ENCODE measurements at regions not wholly inside any gene's neighbourhood (a gene's known extent, or its start where the extent isn't known, plus 50 kb on each side); places are given as distances from the start of the nearest gene placed in this dataset.

GRCh38 chr6:119844387-119844786 is 494.8 kb upstream of the MAN1A1 start:
- no CpG with 5 or more reads among the region's 2 CpGs for WGBS (ENCODE audit: extremely low coverage, insufficient coverage, low lambda C conversion rate)
- Histone ChIP-seq H4K8ac (ENCODE audit: low read depth, low read length) (no peak overlapping the region), H3K27me3 (ENCODE audit: insufficient read depth, low read length, poor library complexity) (no peaks in the 10 kb centered on the region), H4K5ac (ENCODE audit: low read length) (no peak overlapping the region), H3K4me1 (ENCODE audit: control insufficient read depth, low read depth, low read length) (no peaks in the 10 kb centered on the region), H3K4ac (ENCODE audit: low read depth, low read length) (no peak overlapping the region), H3K79me2 (ENCODE audit: control insufficient read depth, insufficient read depth, low read length) (no peaks in the 10 kb centered on the region), H3K56ac (ENCODE audit: low read length) (no peak overlapping the region), H2AK5ac (ENCODE audit: low read length) (no peak overlapping the region), H3K18ac (ENCODE audit: low read length) (no peak overlapping the region), H3K4me3 (ENCODE audit: low read length) (no peak overlapping the region), H3K36me3 (ENCODE audit: control insufficient read depth, insufficient read depth, low read length) (no peaks in the 10 kb centered on the region), H3K9ac (ENCODE audit: low read length) (no peak overlapping the region), H3K23ac (ENCODE audit: low read length) (no peak overlapping the region), H3K27ac (ENCODE audit: low read depth, low read length) (no peak overlapping the region), H3K4me2 (ENCODE audit: low read length) (no peak overlapping the region), H3K79me1 (ENCODE audit: low read length) (no peaks in the 10 kb centered on the region), H2BK120ac (ENCODE audit: low read depth, low read length) (no peak overlapping the region), H2BK5ac (ENCODE audit: low read length) (no peak overlapping the region), H2BK15ac (replicated peaks; ENCODE audit: low read depth) (no peak overlapping the region)
- no peak for DNase-seq

- Histone ChIP-seq H3K4ac (ENCODE audit: low read depth, low read length) (no peak overlapping the region), H2BK15ac (replicated peaks; ENCODE audit: low read depth) (no peak overlapping the region), H3K79me2 (ENCODE audit: control insufficient read depth, insufficient read depth, low read length) (no peaks in the 10 kb centered on the region), H2AK5ac (ENCODE audit: low read length) (no peak overlapping the region), H3K4me2 (ENCODE audit: low read length) (no peak overlapping the region), H4K8ac (ENCODE audit: low read depth, low read length) (no peak overlapping the region), H3K27me3 (ENCODE audit: insufficient read depth, low read length, poor library complexity) (no peaks in the 10 kb centered on the region), H3K4me1 (ENCODE audit: control insufficient read depth, low read depth, low read length) (no peaks in the 10 kb centered on the region), H3K9ac (ENCODE audit: low read length) (no peak overlapping the region), H2BK5ac (ENCODE audit: low read length) (no peak overlapping the region), H3K18ac (ENCODE audit: low read length) (no peak overlapping the region), H3K79me1 (ENCODE audit: low read length) (no peaks in the 10 kb centered on the region), H3K27ac (ENCODE audit: low read depth, low read length) (no peak overlapping the region), H3K56ac (ENCODE audit: low read length) (no peak overlapping the region), H4K5ac (ENCODE audit: low read length) (no peak overlapping the region), H2BK120ac (ENCODE audit: low read depth, low read length) (no peak overlapping the region), H3K36me3 (ENCODE audit: control insufficient read depth, insufficient read depth, low read length) (no peaks in the 10 kb centered on the region), H3K23ac (ENCODE audit: low read length) (no peak overlapping the region), H3K4me3 (ENCODE audit: low read length) (no peak overlapping the region)
- no peak for DNase-seq
- WGBS (ENCODE audit: extremely low coverage, insufficient coverage, low lambda C conversion rate) = no CpG with 5 or more reads among the region's 3 CpGs
Measured at GRCh38 chr6:119842191-119842590, 492.6 kb upstream of the MAN1A1 start.

- no peak for DNase-seq
- H2BK120ac ChIP-seq (ENCODE audit: low read depth, low read length) = no peak overlapping the region
- H3K79me1 ChIP-seq (ENCODE audit: low read length) = no peaks in the 10 kb centered on the region
- no peak overlapping the region for H2BK15ac ChIP-seq (replicated peaks; ENCODE audit: low read depth)
- no peak overlapping the region for H3K4ac ChIP-seq (ENCODE audit: low read depth, low read length)
- no peaks in the 10 kb centered on the region for H3K4me1 ChIP-seq (ENCODE audit: control insufficient read depth, low read depth, low read length)
- no CpG with 5 or more reads among the region's 2 CpGs for WGBS (ENCODE audit: extremely low coverage, insufficient coverage, low lambda C conversion rate)
- H4K5ac ChIP-seq (ENCODE audit: low read length) = no peak overlapping the region
- H2BK5ac ChIP-seq (ENCODE audit: low read length) = no peak overlapping the region
- no peak overlapping the region for H3K56ac ChIP-seq (ENCODE audit: low read length)
- H3K36me3 ChIP-seq (ENCODE audit: control insufficient read depth, insufficient read depth, low read length) = no peaks in the 10 kb centered on the region
- no peak overlapping the region for H3K4me3 ChIP-seq (ENCODE audit: low read length)
- no peak overlapping the region for H4K8ac ChIP-seq (ENCODE audit: low read depth, low read length)
- no peak overlapping the region for H2AK5ac ChIP-seq (ENCODE audit: low read length)
- H3K9ac ChIP-seq (ENCODE audit: low read length) = no peak overlapping the region
- H3K27ac ChIP-seq (ENCODE audit: low read depth, low read length) = no peak overlapping the region
- no peaks in the 10 kb centered on the region for H3K79me2 ChIP-seq (ENCODE audit: control insufficient read depth, insufficient read depth, low read length)
- H3K18ac ChIP-seq (ENCODE audit: low read length) = no peak overlapping the region
- H3K4me2 ChIP-seq (ENCODE audit: low read length) = no peak overlapping the region
- no peak overlapping the region for H3K23ac ChIP-seq (ENCODE audit: low read length)
- no peaks in the 10 kb centered on the region for H3K27me3 ChIP-seq (ENCODE audit: insufficient read depth, low read length, poor library complexity)
Measured at GRCh38 chr6:119838043-119838442, 488.5 kb upstream of the MAN1A1 start.

DNA sequence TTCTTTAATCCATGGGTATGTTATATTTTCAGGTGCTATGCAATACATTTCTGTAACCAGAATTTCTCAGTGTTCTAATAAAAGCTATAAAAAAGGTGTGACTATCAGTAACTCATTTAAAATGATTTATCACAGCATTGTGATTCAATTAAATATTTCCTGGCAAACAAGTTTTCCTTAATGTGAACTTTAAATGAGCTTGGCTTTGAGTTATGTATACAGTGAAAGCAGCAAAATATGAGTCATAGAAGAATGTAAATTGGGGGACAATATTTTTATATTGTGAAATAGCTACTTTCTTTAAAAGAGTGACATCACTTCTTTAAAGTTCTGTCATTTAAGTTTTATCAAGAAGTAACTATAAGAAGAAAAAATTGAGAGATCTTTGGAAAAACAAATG is 484.9 kb upstream of the MAN1A1 start:
- no peak overlapping the region for H3K18ac ChIP-seq (ENCODE audit: low read length)
- no peak for DNase-seq
- H3K27me3 ChIP-seq (ENCODE audit: insufficient read depth, low read length, poor library complexity) = no peaks in the 10 kb centered on the region
- no peak overlapping the region for H3K23ac ChIP-seq (ENCODE audit: low read length)
- H3K27ac ChIP-seq (ENCODE audit: low read depth, low read length) = no peak overlapping the region
- no peak overlapping the region for H2BK5ac ChIP-seq (ENCODE audit: low read length)
- no peak overlapping the region for H4K8ac ChIP-seq (ENCODE audit: low read depth, low read length)
- no peak overlapping the region for H2BK15ac ChIP-seq (replicated peaks; ENCODE audit: low read depth)
- no peak overlapping the region for H3K9ac ChIP-seq (ENCODE audit: low read length)
- H3K4me1 ChIP-seq (ENCODE audit: control insufficient read depth, low read depth, low read length) = no peaks in the 10 kb centered on the region
- H3K4ac ChIP-seq (ENCODE audit: low read depth, low read length) = no peak overlapping the region
- no peak overlapping the region for H3K4me3 ChIP-seq (ENCODE audit: low read length)
- H3K79me2 ChIP-seq (ENCODE audit: control insufficient read depth, insufficient read depth, low read length) = no peaks in the 10 kb centered on the region
- no peak overlapping the region for H4K5ac ChIP-seq (ENCODE audit: low read length)
- no peak overlapping the region for H3K56ac ChIP-seq (ENCODE audit: low read length)
- H3K79me1 ChIP-seq (ENCODE audit: low read length) = no peaks in the 10 kb centered on the region
- no peaks in the 10 kb centered on the region for H3K36me3 ChIP-seq (ENCODE audit: control insufficient read depth, insufficient read depth, low read length)
- H3K4me2 ChIP-seq (ENCODE audit: low read length) = no peak overlapping the region
- H2AK5ac ChIP-seq (ENCODE audit: low read length) = no peak overlapping the region
- H2BK120ac ChIP-seq (ENCODE audit: low read depth, low read length) = no peak overlapping the region

GRCh38 chr6:119832411-119832810 is 482.9 kb upstream of the MAN1A1 start:
- H2BK15ac ChIP-seq (replicated peaks; ENCODE audit: low read depth) = no peak overlapping the region

GRCh38 chr6:119830494-119831295 is 481.1 kb upstream of the MAN1A1 start:
- H4K5ac ChIP-seq (ENCODE audit: low read length) = no peak overlapping the region
- H4K8ac ChIP-seq (ENCODE audit: low read depth, low read length) = no peak overlapping the region
- WGBS (ENCODE audit: extremely low coverage, insufficient coverage, low lambda C conversion rate) = no CpG with 5 or more reads among the region's 5 CpGs
- H3K4me3 ChIP-seq (ENCODE audit: low read length) = no peak overlapping the region
- no peak overlapping the region for H2AK5ac ChIP-seq (ENCODE audit: low read length)
- no peak overlapping the region for H3K18ac ChIP-seq (ENCODE audit: low read length)
- no peak overlapping the region for H2BK120ac ChIP-seq (ENCODE audit: low read depth, low read length)
- peak overlapping the region; percentile 49 for H3K56ac ChIP-seq (ENCODE audit: low read length)
- peak; percentile 50 for DNase-seq
- no peak overlapping the region for H3K4ac ChIP-seq (ENCODE audit: low read depth, low read length)
- no peak overlapping the region for H2BK15ac ChIP-seq (replicated peaks; ENCODE audit: low read depth)
- no peak overlapping the region for H3K9ac ChIP-seq (ENCODE audit: low read length)
- H3K79me2 ChIP-seq (ENCODE audit: control insufficient read depth, insufficient read depth, low read length) = no peaks in the 10 kb centered on the region
- H2BK5ac ChIP-seq (ENCODE audit: low read length) = no peak overlapping the region
- no peak overlapping the region for H3K4me2 ChIP-seq (ENCODE audit: low read length)
- no peaks in the 10 kb centered on the region for H3K79me1 ChIP-seq (ENCODE audit: low read length)
- H3K27me3 ChIP-seq (ENCODE audit: insufficient read depth, low read length, poor library complexity) = no peaks in the 10 kb centered on the region
- H3K27ac ChIP-seq (ENCODE audit: low read depth, low read length) = no peak overlapping the region
- H3K4me1 ChIP-seq (ENCODE audit: control insufficient read depth, low read depth, low read length) = no peaks in the 10 kb centered on the region
- H3K36me3 ChIP-seq (ENCODE audit: control insufficient read depth, insufficient read depth, low read length) = no peaks in the 10 kb centered on the region
- no peak overlapping the region for H3K23ac ChIP-seq (ENCODE audit: low read length)

More at GRCh38 chr6:119832411-119832810, 482.9 kb upstream of the MAN1A1 start:
- Histone ChIP-seq H3K56ac (ENCODE audit: low read length) (no peak overlapping the region), H3K23ac (ENCODE audit: low read length) (no peak overlapping the region), H4K5ac (ENCODE audit: low read length) (no peak overlapping the region), H3K18ac (ENCODE audit: low read length) (no peak overlapping the region), H2AK5ac (ENCODE audit: low read length) (no peak overlapping the region), H2BK5ac (ENCODE audit: low read length) (no peak overlapping the region), H3K79me2 (ENCODE audit: control insufficient read depth, insufficient read depth, low read length) (no peaks in the 10 kb centered on the region), H3K9ac (ENCODE audit: low read length) (no peak overlapping the region), H3K27me3 (ENCODE audit: insufficient read depth, low read length, poor library complexity) (no peaks in the 10 kb centered on the region), H3K27ac (ENCODE audit: low read depth, low read length) (no peak overlapping the region), H3K4me1 (ENCODE audit: control insufficient read depth, low read depth, low read length) (no peaks in the 10 kb centered on the region), H3K36me3 (ENCODE audit: control insufficient read depth, insufficient read depth, low read length) (no peaks in the 10 kb centered on the region), H2BK120ac (ENCODE audit: low read depth, low read length) (no peak overlapping the region), H3K4me3 (ENCODE audit: low read length) (no peak overlapping the region), H4K8ac (ENCODE audit: low read depth, low read length) (no peak overlapping the region), H3K4ac (ENCODE audit: low read depth, low read length) (no peak overlapping the region), H3K4me2 (ENCODE audit: low read length) (no peak overlapping the region), H3K79me1 (ENCODE audit: low read length) (no peaks in the 10 kb centered on the region)
- 100% methylated on average over 1 of the region's 1 CpG for WGBS (ENCODE audit: extremely low coverage, insufficient coverage, low lambda C conversion rate)
- DNase-seq = no peak

All from mesendoderm (in vitro differentiated cells).